Smooth muscle cell (in vitro differentiated cells): ENCODE measurements at regions not wholly inside any gene's neighbourhood (a gene's known extent, or its start where the extent isn't known, plus 50 kb on each side); places are given as distances from the start of the nearest gene placed in this dataset.

Experiments used
- DNase-seq: peaks from one replicate; lab custom pipeline; 2025; ENCODE audit not compliant: unreplicated experiment; lab: John Stamatoyannopoulos, UW
- H2AFZ ChIP-seq: fragments of 200-600 bp; sonication (generic); 2 replicates; pipeline ENCODE4 v1.6.0; 2016; ENCODE audit warnings: antibody characterized with exemption, low read depth, mild to moderate bottlenecking
- H3F3A ChIP-seq: fragments of 200-600 bp; sonication (generic); 2 replicates; pipeline ENCODE4 v1.6.0; 2017; ENCODE audit warnings: antibody characterized with exemption, low read depth
- H3K27ac ChIP-seq: fragments of 200-600 bp; sonication (generic); 2 replicates; pipeline ENCODE4 v1.5.1; 2016; ENCODE audit warnings: low read depth, mild to moderate bottlenecking
- H3K27me3 ChIP-seq: fragments of 200-600 bp; sonication (generic); 2 replicates; pipeline ENCODE4 v1.6.1; 2016; ENCODE audit warnings: low read depth, mild to moderate bottlenecking
- H3K36me3 ChIP-seq: fragments of 200-600 bp; sonication (generic); 2 replicates; pipeline ENCODE4 v1.5.1; 2016; ENCODE audit warnings: low read depth
- H3K4me1 ChIP-seq: fragments of 200-600 bp; sonication (generic); 2 replicates; pipeline ENCODE4 v1.5.1; 2016; ENCODE audit warnings: low read depth
- H3K4me2 ChIP-seq: fragments of 200-600 bp; sonication (generic); 2 replicates; pipeline ENCODE4 v1.6.0; 2016; ENCODE audit warnings: mild to moderate bottlenecking
- H3K4me3 ChIP-seq: fragments of 200-600 bp; sonication (generic); 2 replicates; pipeline ENCODE4 v1.5.1; 2016; ENCODE audit warnings: mild to moderate bottlenecking
- H3K79me2 ChIP-seq: fragments of 200-600 bp; sonication (generic); 2 replicates; pipeline ENCODE4 v1.6.0; 2016; ENCODE audit warnings: low read depth, mild to moderate bottlenecking
- H3K9ac ChIP-seq: fragments of 200-600 bp; sonication (generic); 2 replicates; pipeline ENCODE4 v1.6.0; 2016; ENCODE audit warnings: low read depth
- H3K9me3 ChIP-seq: fragments of 200-600 bp; sonication (generic); replicated peaks from 2 replicates; pipeline ENCODE4 v1.5.1; 2016; ENCODE audit warnings: low read depth
- H4K20me1 ChIP-seq: fragments of 200-600 bp; sonication (generic); 2 replicates; pipeline ENCODE4 v1.6.0; 2016; ENCODE audit warnings: low read depth
- CTCF ChIP-seq: fragments of 200-600 bp; sonication (generic); IDR thresholded peaks from 2 replicates; pipeline ENCODE4 v1.5.1; 2017; ENCODE audit warnings: borderline replicate concordance, mild to moderate bottlenecking, antibody characterized with exemption; ENCODE audit not compliant: insufficient read depth, poor library complexity, severe bottlenecking
- WGBS: methylation state at CpG from one replicate; pipeline ENCODE4 v1.1.7; 2016; ENCODE audit warnings: low lambda C conversion rate; 5-methylcytosine and 5-hydroxymethylcytosine counted together

- Histone ChIP-seq H3F3A (no peaks in the 10 kb centered on the region), H3K36me3 (no peaks in the 10 kb centered on the region), H3K4me1 (no peaks in the 10 kb centered on the region), H3K27me3 (peaks cover 4% of the 10 kb centered on the region), H4K20me1 (no peaks in the 10 kb centered on the region), H3K79me2 (no peaks in the 10 kb centered on the region), H3K4me2 (no peak overlapping the region), H3K9ac (no peak overlapping the region), H3K27ac (no peak overlapping the region), H2AFZ (no peak overlapping the region), H3K9me3 (no peaks in the 10 kb centered on the region), H3K4me3 (no peak overlapping the region)
- WGBS = 92% methylated on average over 1 of the region's 1 CpG
- TF ChIP-seq CTCF = no peak
- no peak for DNase-seq
Measured at GRCh38 chr3:137410028-137410427, 354.1 kb upstream of the SOX14 start.

- Histone ChIP-seq H3K27ac (no peak overlapping the region), H2AFZ (no peak overlapping the region), H3K4me1 (no peaks in the 10 kb centered on the region), H3K4me3 (no peak overlapping the region), H3K79me2 (no peaks in the 10 kb centered on the region), H3F3A (no peaks in the 10 kb centered on the region), H3K4me2 (no peak overlapping the region), H3K27me3 (no peaks in the 10 kb centered on the region), H4K20me1 (no peaks in the 10 kb centered on the region), H3K9ac (no peak overlapping the region), H3K36me3 (no peaks in the 10 kb centered on the region), H3K9me3 (no peaks in the 10 kb centered on the region)
- no peak for DNase-seq
- TF ChIP-seq CTCF = no peak
- WGBS = 87% methylated on average over 4 of the region's 4 CpGs
Measured at GRCh38 chr3:137420198-137420995, 343.7 kb upstream of the SOX14 start.

- Histone ChIP-seq H2AFZ (no peak overlapping the region), H3K4me3 (no peak overlapping the region), H3K79me2 (no peaks in the 10 kb centered on the region), H3K9ac (no peak overlapping the region), H3K9me3 (no peaks in the 10 kb centered on the region), H4K20me1 (no peaks in the 10 kb centered on the region), H3F3A (no peaks in the 10 kb centered on the region), H3K4me1 (no peaks in the 10 kb centered on the region), H3K36me3 (no peaks in the 10 kb centered on the region), H3K27me3 (no peaks in the 10 kb centered on the region), H3K4me2 (no peak overlapping the region), H3K27ac (no peak overlapping the region)
- DNase-seq = no peak
- TF ChIP-seq CTCF = no peak
Measured at GRCh38 chr3:137438561-137438960, 325.6 kb upstream of the SOX14 start.

DNA sequence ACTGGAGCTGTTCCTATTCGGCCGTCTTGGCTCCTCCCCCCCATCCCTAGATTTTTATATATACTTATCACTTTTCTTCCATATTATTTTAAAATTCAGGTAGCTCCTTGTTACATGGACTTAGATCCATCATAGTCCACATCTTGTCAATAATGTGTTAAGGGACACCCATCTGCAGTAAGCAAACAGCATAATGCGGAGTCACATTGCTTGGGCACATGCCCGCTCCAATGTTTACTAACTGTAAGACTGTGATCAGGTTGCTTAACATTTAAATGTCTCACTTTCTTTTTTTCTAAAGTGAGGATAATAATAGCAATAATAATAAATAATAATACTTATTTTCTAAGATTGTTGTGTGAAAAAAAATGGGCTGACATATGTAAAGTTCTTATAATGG is 303.2 kb upstream of the SOX14 start:
- Histone ChIP-seq H2AFZ (no peak overlapping the region), H3K4me1 (no peaks in the 10 kb centered on the region), H3K27ac (no peak overlapping the region), H3K9me3 (no peaks in the 10 kb centered on the region), H3K36me3 (no peaks in the 10 kb centered on the region), H3K4me3 (no peak overlapping the region), H3K4me2 (no peak overlapping the region), H3K79me2 (no peaks in the 10 kb centered on the region), H3K9ac (no peak overlapping the region), H4K20me1 (no peaks in the 10 kb centered on the region), H3K27me3 (no peaks in the 10 kb centered on the region), H3F3A (no peaks in the 10 kb centered on the region)
- no peak for DNase-seq
- TF ChIP-seq CTCF = no peak
- 95% methylated on average over 4 of the region's 4 CpGs for WGBS
